IMR-90 (cell line): ENCODE measurements at regions not wholly inside any gene's neighbourhood (a gene's known extent, or its start where the extent isn't known, plus 50 kb on each side); places are given as distances from the start of the nearest gene placed in this dataset.

Experiments used
- ATAC-seq: fragments of 200-7000 bp; cut with Tn5 transposase; 2 replicates; pipeline ENCODE4 v1.9.1; 2020; ENCODE audit warnings: low read depth, mild to moderate bottlenecking, moderate library complexity
- BruUV-seq: library from RNA; stranded (reverse); fragments of 400-500 nt; replicated peaks from 2 replicates; lab custom pipeline; 2021; lab: Mats Ljungman, UMichigan
- CTCF ChIA-PET: fragments of 300-600 bp; formaldehyde crosslinking; extraction: SDS; loops from one replicate; lab custom pipeline; 2021; ENCODE audit warnings: antibody characterized with exemption; lab: Yijun Ruan, JAX
- POLR2A ChIA-PET: fragments of 300-600 bp; sonication (Branson Sonifier 250); formaldehyde crosslinking; loops from one replicate; lab custom pipeline; 2022; ENCODE audit warnings: antibody characterized with exemption; ENCODE audit not compliant: unreplicated experiment; lab: Charles Lee
- DNase-seq: peaks from one replicate; pipeline ENCODE4 v3.0.0; 2013
- H2AFZ ChIP-seq: replicated peaks from 2 replicates; pipeline ENCODE3; 2013; ENCODE audit warnings: low read length, mild to moderate bottlenecking; ENCODE audit not compliant: poor library complexity
- H2AK5ac ChIP-seq: 2 replicates; pipeline ENCODE4 v1.6.1; 2013; ENCODE audit warnings: low read depth, low read length, inconsistent platforms
- H2AK9ac ChIP-seq: replicated peaks from 2 replicates; pipeline ENCODE3; 2013; ENCODE audit warnings: mild to moderate bottlenecking, low read depth, low read length, moderate library complexity; ENCODE audit not compliant: poor library complexity
- H2BK120ac ChIP-seq: 2 replicates; pipeline ENCODE4 v1.6.1; 2013; ENCODE audit warnings: low read depth, low read length, inconsistent platforms
- H2BK15ac ChIP-seq: 3 replicates; pipeline ENCODE4 v1.6.1; 2013; ENCODE audit warnings: low read depth, low read length, inconsistent platforms
- H2BK20ac ChIP-seq: 2 replicates; pipeline ENCODE4 v1.6.1; 2013; ENCODE audit warnings: low read depth, mild to moderate bottlenecking, inconsistent platforms, low read length, moderate library complexity
- H2BK5ac ChIP-seq: 2 replicates; pipeline ENCODE4 v1.6.1; 2013; ENCODE audit warnings: mild to moderate bottlenecking, low read depth, low read length, inconsistent platforms; ENCODE audit not compliant: poor library complexity, severe bottlenecking
- H3K14ac ChIP-seq: replicated peaks from 2 replicates; pipeline ENCODE4 v1.6.1; 2013; ENCODE audit warnings: low read depth, low read length, inconsistent platforms
- H3K18ac ChIP-seq: 2 replicates; pipeline ENCODE4 v1.6.1; 2013; ENCODE audit warnings: low read depth, low read length, control low read depth
- H3K23ac ChIP-seq: 2 replicates; pipeline ENCODE4 v1.6.1; 2013; ENCODE audit warnings: low read depth, low read length, inconsistent platforms
- H3K27ac ChIP-seq: 2 replicates; pipeline ENCODE4 v1.5.1; 2013; ENCODE audit warnings: mild to moderate bottlenecking, control low read depth, low read length; ENCODE audit not compliant: insufficient read depth
- H3K27me3 ChIP-seq: 2 replicates; pipeline ENCODE4 v1.6.1; 2013; ENCODE audit warnings: low read length; ENCODE audit not compliant: control insufficient read depth, insufficient read depth
- H3K36me3 ChIP-seq: 2 replicates; pipeline ENCODE4 v1.6.1; 2013; ENCODE audit warnings: low read length, mixed read lengths; ENCODE audit not compliant: control insufficient read depth, insufficient read depth
- H3K4ac ChIP-seq: 2 replicates; pipeline ENCODE4 v1.6.1; 2013; ENCODE audit warnings: low read depth, low read length, inconsistent platforms
- H3K4me1 ChIP-seq: 2 replicates; pipeline ENCODE4 v1.6.1; 2013; ENCODE audit warnings: low read length, mixed read lengths; ENCODE audit not compliant: control insufficient read depth, insufficient read depth
- H3K4me2 ChIP-seq: 2 replicates; pipeline ENCODE4 v1.6.1; 2013; ENCODE audit warnings: low read depth, mild to moderate bottlenecking, control low read depth, low read length, moderate library complexity
- H3K4me3 ChIP-seq: 2 replicates; pipeline ENCODE4 v1.5.1; 2013; ENCODE audit warnings: low read depth, mild to moderate bottlenecking, control low read depth, low read length, moderate library complexity; ENCODE audit not compliant: insufficient read depth
- H3K56ac ChIP-seq: 2 replicates; pipeline ENCODE4 v1.6.1; 2013; ENCODE audit warnings: low read length, inconsistent platforms; ENCODE audit not compliant: insufficient read depth; ENCODE audit errors: extremely low read depth
- H3K79me1 ChIP-seq, 2 experiments: 2 replicates each; pipeline ENCODE4 v1.6.1; 2013; ENCODE audit warnings: low read length in 2 of 2, inconsistent platforms in 1 of 2, low read depth in 1 of 2
- H3K9ac ChIP-seq: 2 replicates; pipeline ENCODE4 v1.6.1; 2013; ENCODE audit warnings: low read depth, low read length, control low read depth
- H3K9me1 ChIP-seq: 2 replicates; pipeline ENCODE4 v1.6.1; 2013; ENCODE audit warnings: low read length, inconsistent platforms; ENCODE audit not compliant: insufficient read depth
- H3K9me3 ChIP-seq: 2 replicates; pipeline ENCODE4 v1.6.1; 2013; ENCODE audit warnings: low read length; ENCODE audit not compliant: control insufficient read depth, insufficient read depth
- H4K20me1 ChIP-seq: 2 replicates; pipeline ENCODE4 v1.6.1; 2013; ENCODE audit warnings: low read length, inconsistent platforms; ENCODE audit not compliant: insufficient read depth
- H4K5ac ChIP-seq: 2 replicates; pipeline ENCODE4 v1.6.1; 2013; ENCODE audit warnings: mild to moderate bottlenecking, low read depth, low read length, control low read depth
- H4K8ac ChIP-seq, 2 experiments: 2 replicates each; pipeline ENCODE4 v1.6.1; 2013; ENCODE audit warnings: low read depth in 2 of 2, low read length in 2 of 2, control low read depth in 1 of 2, inconsistent platforms in 1 of 2
- H4K91ac ChIP-seq: 2 replicates; pipeline ENCODE4 v1.6.1; 2013; ENCODE audit warnings: low read depth, low read length, inconsistent platforms; ENCODE audit not compliant: insufficient read depth
- MAFK ChIP-seq: IDR thresholded peaks from 2 replicates; pipeline ENCODE4 v1.6.1; 2012; ENCODE audit warnings: low read depth, low read length, improper control_type of control experiment
- MXI1 ChIP-seq: IDR thresholded peaks from 2 replicates; pipeline ENCODE4 v1.6.1; 2012; ENCODE audit warnings: low read depth, mild to moderate bottlenecking, low read length, moderate library complexity, borderline replicate concordance
- WGBS, 2 experiments: methylation state at CpG; one replicate each; pipeline versions ENCODE4 v1.1.5 to v1.1.7; 2013; ENCODE audit warnings: missing lambda C conversion rate in 2 of 2; ENCODE audit not compliant: insufficient read length in 1 of 2; ENCODE audit errors: extremely low coverage in 2 of 2; 5-methylcytosine and 5-hydroxymethylcytosine counted together
- dilution Hi-C: fragments of 300-500 bp; cut with HindIII; formaldehyde crosslinking; loops from one replicate; pipeline ENCODE4 v1.14.3; 2018; ENCODE audit warnings: low sequenced_read_pairs; ENCODE audit not compliant: unreplicated experiment
- in situ Hi-C: fragments of 300-500 bp; cut with MboI; formaldehyde crosslinking; loops from 3 replicates; pipeline ENCODE4 v1.14.3; 2019; ENCODE audit warnings: low sequenced_read_pairs, inconsistent platforms, mixed read lengths
- intact Hi-C: fragments of 100-400 bp; cut with micrococcal nuclease; formaldehyde crosslinking; loops from 2 replicates; pipeline ENCODE4 v1.10.0; 2022
- TF ChIP-seq, protein P1 (sequence below): fragments of 150-350 bp; IDR thresholded peaks from 2 replicates; pipeline ENCODE4 v1.6.1; 2017; ENCODE audit warnings: mild to moderate bottlenecking, antibody characterized with exemption, low read length, low read depth

- no peaks in the 10 kb centered on the region for H3K4me1 ChIP-seq
- H2AK5ac ChIP-seq: no peak overlapping the region
- no peak overlapping the region for H2BK120ac ChIP-seq
- H2AK9ac ChIP-seq: no peak overlapping the region
- no peak overlapping the region for H3K4me3 ChIP-seq
- H4K8ac ChIP-seq: no peak overlapping the region
- TF ChIP-seq MAFK (peak; percentile 43), MXI1 (no peak)
- TF ChIP-seq, protein P1, sequence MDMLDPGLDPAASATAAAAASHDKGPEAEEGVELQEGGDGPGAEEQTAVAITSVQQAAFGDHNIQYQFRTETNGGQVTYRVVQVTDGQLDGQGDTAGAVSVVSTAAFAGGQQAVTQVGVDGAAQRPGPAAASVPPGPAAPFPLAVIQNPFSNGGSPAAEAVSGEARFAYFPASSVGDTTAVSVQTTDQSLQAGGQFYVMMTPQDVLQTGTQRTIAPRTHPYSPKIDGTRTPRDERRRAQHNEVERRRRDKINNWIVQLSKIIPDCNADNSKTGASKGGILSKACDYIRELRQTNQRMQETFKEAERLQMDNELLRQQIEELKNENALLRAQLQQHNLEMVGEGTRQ: no peak
- no peak overlapping the region for H2BK15ac ChIP-seq
- no peak overlapping the region for H4K91ac ChIP-seq
- no peak overlapping the region for H3K23ac ChIP-seq
- no peak for ATAC-seq
- ChIA-PET POLR2A (no interaction called here), CTCF (no interaction called here)
- H3K14ac ChIP-seq: no peak overlapping the region
- DNase-seq: no peak
- no peaks in the 10 kb centered on the region for H4K20me1 ChIP-seq
- no peak overlapping the region for H2BK5ac ChIP-seq
- no peak overlapping the region for H4K5ac ChIP-seq
- no peak overlapping the region for H3K4me2 ChIP-seq
- H3K9me1 ChIP-seq: no peaks in the 10 kb centered on the region
- peaks cover 2% of the 10 kb centered on the region; the same call in 1 of the 2 replicates for H3K27me3 ChIP-seq
- in situ Hi-C loops: no loop called here
- no TSS peak for BruUV-seq
- WGBS, 2 experiments: no CpG with 5 or more reads among the region's 1 CpG
- H3K36me3 ChIP-seq: no peaks in the 10 kb centered on the region
- H3K9me3 ChIP-seq: no peaks in the 10 kb centered on the region
- intact Hi-C loops: no loop called here
- no peaks in the 10 kb centered on the region for H3K79me1 ChIP-seq
- no peak overlapping the region for H3K27ac ChIP-seq
- dilution Hi-C loops: no loop called here
- no peak overlapping the region for H3K18ac ChIP-seq
- H2BK20ac ChIP-seq: no peak overlapping the region
- H3K56ac ChIP-seq: no peak overlapping the region
- H3K9ac ChIP-seq: no peak overlapping the region
- H3K4ac ChIP-seq: no peak overlapping the region
- H2AFZ ChIP-seq: no peak overlapping the region
Observed at GRCh38 chrX:65903750-65904149, 136.1 kb downstream of the VSIG4 start.
